ENCODE measurements at regions not wholly inside any gene's neighbourhood (a gene's known extent, or its start where the extent isn't known, plus 50 kb on each side); places are given as distances from the start of the nearest gene placed in this dataset.
A peak's percentile ranks its signal among the peaks of the same experiment; 100 is the strongest.

DNA sequence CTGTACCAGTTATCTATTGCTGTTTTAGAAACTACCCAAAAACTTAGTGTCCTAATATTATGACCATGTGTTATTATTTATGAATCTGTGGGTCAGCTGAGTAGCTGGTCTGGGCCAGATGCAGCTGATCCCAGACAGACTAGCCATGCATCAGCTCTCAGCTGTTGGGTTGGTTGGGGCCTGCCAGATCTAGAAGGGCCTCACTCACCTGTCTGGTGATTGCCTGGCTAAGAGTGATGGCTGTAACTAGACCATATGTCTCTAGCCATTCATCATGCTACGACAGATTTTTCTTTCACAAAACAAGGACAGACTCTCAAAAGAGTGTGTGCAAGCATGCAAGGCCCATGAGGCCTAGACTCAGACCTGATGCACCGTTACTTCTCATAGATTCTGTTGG is 403.2 kb downstream of the SAMD5 start:
- H3K4me3 ChIP-seq (ENCODE audit: severe bottlenecking) = no peak overlapping the region
- no peaks in the 10 kb centered on the region for H3K9me3 ChIP-seq (ENCODE audit: severe bottlenecking)
- H3K36me3 ChIP-seq (ENCODE audit: low read depth) = no peaks in the 10 kb centered on the region
- no peak for ATAC-seq (ENCODE audit: low read depth)
- TF ChIP-seq, protein P1, sequence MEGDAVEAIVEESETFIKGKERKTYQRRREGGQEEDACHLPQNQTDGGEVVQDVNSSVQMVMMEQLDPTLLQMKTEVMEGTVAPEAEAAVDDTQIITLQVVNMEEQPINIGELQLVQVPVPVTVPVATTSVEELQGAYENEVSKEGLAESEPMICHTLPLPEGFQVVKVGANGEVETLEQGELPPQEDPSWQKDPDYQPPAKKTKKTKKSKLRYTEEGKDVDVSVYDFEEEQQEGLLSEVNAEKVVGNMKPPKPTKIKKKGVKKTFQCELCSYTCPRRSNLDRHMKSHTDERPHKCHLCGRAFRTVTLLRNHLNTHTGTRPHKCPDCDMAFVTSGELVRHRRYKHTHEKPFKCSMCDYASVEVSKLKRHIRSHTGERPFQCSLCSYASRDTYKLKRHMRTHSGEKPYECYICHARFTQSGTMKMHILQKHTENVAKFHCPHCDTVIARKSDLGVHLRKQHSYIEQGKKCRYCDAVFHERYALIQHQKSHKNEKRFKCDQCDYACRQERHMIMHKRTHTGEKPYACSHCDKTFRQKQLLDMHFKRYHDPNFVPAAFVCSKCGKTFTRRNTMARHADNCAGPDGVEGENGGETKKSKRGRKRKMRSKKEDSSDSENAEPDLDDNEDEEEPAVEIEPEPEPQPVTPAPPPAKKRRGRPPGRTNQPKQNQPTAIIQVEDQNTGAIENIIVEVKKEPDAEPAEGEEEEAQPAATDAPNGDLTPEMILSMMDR (IDR thresholded peaks at IDR 0.05; ENCODE audit: poor library complexity, severe bottlenecking) = no peak
- no peak overlapping the region for H3K27ac ChIP-seq (ENCODE audit: poor library complexity, severe bottlenecking)
- H3K27me3 ChIP-seq (ENCODE audit: insufficient read depth, poor library complexity, severe bottlenecking) = no peaks in the 10 kb centered on the region
- DNase-seq (ENCODE audit: low spot score) = no peak
- H3K4me1 ChIP-seq (ENCODE audit: insufficient read depth, poor library complexity, severe bottlenecking) = no peaks in the 10 kb centered on the region

GRCh38 chr6:147922799-147923198 is 414.3 kb downstream of the SAMD5 start:
- ATAC-seq (ENCODE audit: low read depth) (no peak), DNase-seq (ENCODE audit: low spot score) (no peak)
- H3K4me3 ChIP-seq (ENCODE audit: severe bottlenecking) = no peak overlapping the region
- H3K9me3 ChIP-seq (ENCODE audit: severe bottlenecking) = no peaks in the 10 kb centered on the region
- TF ChIP-seq, protein P1 (IDR thresholded peaks at IDR 0.05; ENCODE audit: poor library complexity, severe bottlenecking) = no peak
- no peak overlapping the region for H3K27ac ChIP-seq (ENCODE audit: poor library complexity, severe bottlenecking)
- no peaks in the 10 kb centered on the region for H3K36me3 ChIP-seq (ENCODE audit: low read depth)
- no peaks in the 10 kb centered on the region for H3K4me1 ChIP-seq (ENCODE audit: insufficient read depth, poor library complexity, severe bottlenecking)
- H3K27me3 ChIP-seq (ENCODE audit: insufficient read depth, poor library complexity, severe bottlenecking) = no peaks in the 10 kb centered on the region

- H3K27me3 ChIP-seq (ENCODE audit: insufficient read depth, poor library complexity, severe bottlenecking) = no peaks in the 10 kb centered on the region
- DNase-seq (ENCODE audit: low spot score) = no peak
- H3K4me1 ChIP-seq (ENCODE audit: insufficient read depth, poor library complexity, severe bottlenecking) = no peaks in the 10 kb centered on the region
- H3K9me3 ChIP-seq (ENCODE audit: severe bottlenecking) = no peaks in the 10 kb centered on the region
- no peak for ATAC-seq (ENCODE audit: low read depth)
- no peaks in the 10 kb centered on the region for H3K36me3 ChIP-seq (ENCODE audit: low read depth)
- no peak overlapping the region for H3K27ac ChIP-seq (ENCODE audit: poor library complexity, severe bottlenecking)
- no peak overlapping the region for H3K4me3 ChIP-seq (ENCODE audit: severe bottlenecking)
- TF ChIP-seq, protein P1 (IDR thresholded peaks at IDR 0.05; ENCODE audit: poor library complexity, severe bottlenecking) = no peak
Measured at GRCh38 chr6:147924598-147924997, 416.1 kb downstream of the SAMD5 start.

DNA sequence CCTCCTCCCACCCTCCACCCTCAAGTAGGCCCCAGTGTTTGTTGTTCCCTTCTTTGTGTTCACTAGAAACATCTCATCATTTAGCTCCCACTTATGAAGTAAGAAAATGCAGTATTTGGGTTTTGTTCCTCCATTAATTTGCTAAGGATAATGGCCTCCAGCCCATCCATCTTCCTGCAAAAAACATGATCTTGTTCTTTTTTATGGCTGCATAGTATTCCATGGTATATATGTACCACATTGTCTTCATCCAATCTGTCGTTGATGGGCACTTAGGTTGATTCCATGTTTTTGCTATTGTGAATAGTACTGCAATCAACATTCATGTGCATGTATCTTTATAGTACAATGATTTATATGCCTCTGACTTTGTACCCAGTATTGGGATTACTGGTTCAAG is 416.8 kb upstream of the SASH1 start:
- DNase-seq (ENCODE audit: low spot score) (no peak), ATAC-seq (ENCODE audit: low read depth) (no peak)
- Histone ChIP-seq H3K4me1 (ENCODE audit: insufficient read depth, poor library complexity, severe bottlenecking) (no peaks in the 10 kb centered on the region), H3K27me3 (ENCODE audit: insufficient read depth, poor library complexity, severe bottlenecking) (no peaks in the 10 kb centered on the region), H3K9me3 (ENCODE audit: severe bottlenecking) (no peaks in the 10 kb centered on the region), H3K27ac (ENCODE audit: poor library complexity, severe bottlenecking) (no peak overlapping the region), H3K4me3 (ENCODE audit: severe bottlenecking) (no peak overlapping the region), H3K36me3 (ENCODE audit: low read depth) (no peaks in the 10 kb centered on the region)
- TF ChIP-seq, protein P1 (IDR thresholded peaks at IDR 0.05; ENCODE audit: poor library complexity, severe bottlenecking) = no peak

GRCh38 chr6:147930745-147931144 is 411.9 kb upstream of the SASH1 start:
- TF ChIP-seq, protein P1 (IDR thresholded peaks at IDR 0.05; ENCODE audit: poor library complexity, severe bottlenecking) = no peak
- no peaks in the 10 kb centered on the region for H3K36me3 ChIP-seq (ENCODE audit: low read depth)
- DNase-seq (ENCODE audit: low spot score) (no peak), ATAC-seq (ENCODE audit: low read depth) (peak; percentile 80)
- H3K4me3 ChIP-seq (ENCODE audit: severe bottlenecking) = no peak overlapping the region
- H3K27me3 ChIP-seq (ENCODE audit: insufficient read depth, poor library complexity, severe bottlenecking) = no peaks in the 10 kb centered on the region
- H3K9me3 ChIP-seq (ENCODE audit: severe bottlenecking) = no peaks in the 10 kb centered on the region
- H3K4me1 ChIP-seq (ENCODE audit: insufficient read depth, poor library complexity, severe bottlenecking) = peaks cover 9% of the 10 kb centered on the region
- no peak overlapping the region for H3K27ac ChIP-seq (ENCODE audit: poor library complexity, severe bottlenecking)

Data from RWPE2 (cell line).